Central memory CD8-positive, alpha-beta T cell (primary cell): ENCODE measurements at regions not wholly inside any gene's neighbourhood (a gene's known extent, or its start where the extent isn't known, plus 50 kb on each side); places are given as distances from the start of the nearest gene placed in this dataset.
"Not testable (repeated sequence)": the region's sequence is repeated elsewhere in the genome, so short reads cannot be mapped to it uniquely, and the experiment has no call there.

Experiments
- ATAC-seq: fragments of 150-1000 bp; cut with Tn5 transposase; replicated peaks from 2 replicates; pipeline ENCODE4 v1.10.0; 2022; ENCODE audit warnings: mild to moderate bottlenecking, moderate FRiP score, moderate number of reproducible peaks; ENCODE audit not compliant: poor library complexity, severe bottlenecking; ENCODE audit errors: extremely low read depth
- DNase-seq, 2 donors: peaks; one replicate each; pipeline ENCODE4 v3.0.0; 2021; ENCODE audit warnings: low spot score in 2 of 2
- H3K27ac Mint-ChIP-seq: one replicate; pipeline ENCODE4 v1.8.0; 2022; ENCODE audit warnings: low read depth, mild to moderate bottlenecking, moderate library complexity, mixed read lengths
- H3K27me3 Mint-ChIP-seq: one replicate; pipeline ENCODE4 v1.8.0; 2022; ENCODE audit warnings: mixed read lengths
- H3K36me3 Mint-ChIP-seq: one replicate; pipeline ENCODE4 v1.8.0; 2022; ENCODE audit warnings: mild to moderate bottlenecking, moderate library complexity, mixed read lengths; ENCODE audit not compliant: insufficient read depth
- H3K4me1 Mint-ChIP-seq: one replicate; pipeline ENCODE4 v1.8.0; 2022; ENCODE audit warnings: mixed read lengths
- H3K4me3 Mint-ChIP-seq: one replicate; pipeline ENCODE4 v1.8.0; 2022; ENCODE audit warnings: mild to moderate bottlenecking, moderate library complexity, mixed read lengths
- H3K9me3 Mint-ChIP-seq: one replicate; pipeline ENCODE4 v1.8.0; 2022; ENCODE audit warnings: mixed read lengths

DNA sequence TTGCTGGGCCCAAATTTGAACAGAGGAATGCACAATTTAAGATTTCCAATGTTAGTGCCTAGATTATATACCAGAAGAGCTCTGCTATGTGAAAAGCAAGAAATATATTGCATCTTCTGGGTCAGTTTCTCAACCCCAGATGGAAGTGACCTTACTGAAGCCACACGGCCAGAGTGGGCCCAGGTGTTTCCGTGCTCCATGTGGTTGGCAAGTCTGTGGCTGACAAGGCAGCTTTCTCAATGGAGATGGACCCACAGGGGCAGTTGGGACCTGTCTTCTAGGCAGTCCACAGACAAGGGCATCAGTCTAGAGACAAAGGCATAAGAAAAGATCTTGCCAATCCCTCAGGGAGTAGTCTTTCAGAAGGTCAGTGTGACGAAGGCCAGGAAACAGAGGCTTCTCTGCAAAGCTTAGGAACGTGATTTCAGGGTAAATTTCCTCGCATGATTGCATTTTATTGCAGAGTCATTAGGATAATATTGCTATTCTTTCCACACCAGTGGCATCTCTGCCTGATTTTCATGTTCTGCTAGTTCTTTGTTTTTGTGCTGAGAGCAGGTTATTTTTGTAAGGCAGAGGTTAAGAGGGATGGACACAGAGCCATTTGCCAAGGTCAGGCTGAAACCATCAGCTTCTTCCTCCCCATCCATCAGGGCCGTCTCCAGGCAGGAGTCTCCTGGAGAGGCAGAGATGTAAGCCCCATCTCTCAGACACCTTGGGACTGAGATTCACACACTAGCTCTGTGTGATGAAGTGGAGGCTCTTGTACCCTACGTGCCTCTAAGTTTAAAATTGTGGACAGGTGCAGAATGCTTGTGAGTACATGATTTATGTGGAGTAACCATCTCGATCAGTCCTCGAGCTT, 202.1 kb downstream of the ANKRD30B start:
- no peaks in the 10 kb centered on the region for H3K4me1 Mint-ChIP-seq
- no peaks in the 10 kb centered on the region for H3K27me3 Mint-ChIP-seq

DNA sequence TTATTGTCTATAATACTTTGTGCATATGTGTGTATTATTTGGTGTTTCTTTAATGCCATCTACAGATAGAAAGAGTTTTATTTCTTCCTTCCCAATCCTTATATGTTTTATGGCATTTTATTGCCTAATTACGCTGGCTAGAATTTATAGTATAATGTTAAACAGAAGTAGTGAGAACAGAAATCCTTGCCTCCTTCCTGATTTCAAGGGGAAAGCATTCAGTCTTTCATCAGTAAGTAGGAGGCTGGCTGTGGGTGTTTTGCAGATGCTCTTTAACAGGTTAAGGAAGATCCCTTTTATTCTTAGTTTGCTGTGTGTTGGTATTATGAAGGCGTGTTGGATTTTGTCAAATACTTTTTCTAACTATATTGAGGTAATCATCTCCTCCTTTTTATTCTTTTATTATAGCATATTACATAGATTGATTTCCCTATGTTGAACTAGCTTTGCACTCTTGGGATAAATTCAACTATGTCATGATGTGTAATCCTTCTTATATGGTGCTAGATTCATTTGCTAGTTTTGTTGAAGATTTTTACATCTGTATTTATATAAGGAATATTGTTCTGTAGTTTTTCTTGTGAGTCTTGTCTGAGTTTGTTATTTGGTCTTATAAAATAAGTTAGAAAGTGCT, 204.6 kb downstream of the ANKRD30B start:
- H3K4me1 Mint-ChIP-seq, ATAC-seq, H3K4me3 Mint-ChIP-seq, H3K36me3 Mint-ChIP-seq, DNase-seq, H3K9me3 Mint-ChIP-seq, H3K27me3 Mint-ChIP-seq, H3K27ac Mint-ChIP-seq: not testable (repeated sequence)

More for the DNA sequence above, 202.1 kb downstream of the ANKRD30B start:
- Mint-ChIP-seq H3K36me3 (no peaks in the 10 kb centered on the region), H3K27ac (no peak overlapping the region), H3K4me3 (no peak overlapping the region), H3K9me3 (no peaks in the 10 kb centered on the region)
- ATAC-seq: no peak
- no peak for DNase-seq

DNA sequence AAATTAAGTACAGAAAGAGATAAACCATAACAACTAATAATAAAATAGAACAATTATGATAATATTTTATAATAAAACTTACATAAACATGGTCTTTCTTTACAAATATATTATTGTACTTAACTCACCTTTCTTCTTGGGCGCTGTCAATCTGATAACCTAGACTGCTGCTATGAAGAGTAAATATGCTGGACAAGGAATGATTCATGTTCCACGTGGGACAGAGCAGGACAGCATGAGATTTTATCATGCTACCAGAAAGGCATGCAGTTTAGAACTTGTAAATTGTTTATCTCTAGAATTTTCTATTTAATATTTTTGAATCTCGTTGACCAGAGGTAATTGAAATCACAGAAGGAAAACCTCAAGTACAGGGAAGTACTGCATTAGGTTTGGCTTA, 210.7 kb downstream of the ANKRD30B start:
- Mint-ChIP-seq H3K27me3 (no peaks in the 10 kb centered on the region), H3K27ac (no peak overlapping the region), H3K36me3 (no peaks in the 10 kb centered on the region), H3K4me1 (no peaks in the 10 kb centered on the region), H3K4me3 (no peak overlapping the region), H3K9me3 (no peaks in the 10 kb centered on the region)
- no peak for ATAC-seq
- DNase-seq: no peak

DNA sequence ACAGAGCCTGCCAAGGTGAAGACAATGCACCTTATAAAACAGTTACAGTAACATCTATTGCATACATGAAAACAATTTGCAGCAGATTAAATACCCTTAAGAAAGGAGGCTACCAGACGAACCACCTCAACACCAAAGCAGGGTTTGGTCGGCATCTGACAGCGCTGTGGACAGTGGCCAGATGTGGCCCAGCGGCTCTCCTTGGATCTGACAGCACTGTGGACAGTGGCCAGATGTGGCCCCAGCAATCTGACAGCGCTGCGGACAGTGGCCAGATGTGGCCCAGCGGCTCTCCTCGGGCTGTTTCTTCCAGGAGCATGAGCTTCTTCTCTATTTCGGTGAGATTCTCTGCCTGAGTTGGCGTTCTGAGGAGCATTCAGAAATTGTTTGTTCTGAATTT, 211.6 kb downstream of the ANKRD30B start:
- Mint-ChIP-seq H3K9me3 (no peaks in the 10 kb centered on the region), H3K27me3 (no peaks in the 10 kb centered on the region), H3K4me1 (no peaks in the 10 kb centered on the region), H3K27ac (no peak overlapping the region), H3K4me3 (no peak overlapping the region), H3K36me3 (no peaks in the 10 kb centered on the region)
- ATAC-seq (no peak), DNase-seq (no peak)

DNA sequence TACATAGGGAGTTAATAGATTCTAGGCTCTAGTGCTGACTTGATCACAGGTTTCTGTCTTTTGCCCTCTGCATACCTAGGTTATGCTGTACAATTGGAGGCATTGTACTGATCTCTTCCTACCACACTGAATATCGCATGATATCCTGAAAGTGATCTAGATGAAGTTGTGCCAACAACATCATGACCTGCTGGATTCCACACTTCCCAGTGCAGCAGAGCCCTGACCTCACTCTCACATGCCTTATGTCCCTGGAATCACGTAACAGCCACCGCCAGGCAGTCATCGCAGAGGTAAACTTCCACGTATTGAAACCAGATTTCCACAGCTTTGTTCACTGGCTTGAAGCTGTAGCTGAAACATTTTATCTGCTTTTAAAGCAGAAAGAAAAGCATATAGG, 214.0 kb downstream of the ANKRD30B start:
- H3K4me3 Mint-ChIP-seq: no peak overlapping the region
- H3K9me3 Mint-ChIP-seq: no peaks in the 10 kb centered on the region
- H3K4me1 Mint-ChIP-seq: no peaks in the 10 kb centered on the region

DNA sequence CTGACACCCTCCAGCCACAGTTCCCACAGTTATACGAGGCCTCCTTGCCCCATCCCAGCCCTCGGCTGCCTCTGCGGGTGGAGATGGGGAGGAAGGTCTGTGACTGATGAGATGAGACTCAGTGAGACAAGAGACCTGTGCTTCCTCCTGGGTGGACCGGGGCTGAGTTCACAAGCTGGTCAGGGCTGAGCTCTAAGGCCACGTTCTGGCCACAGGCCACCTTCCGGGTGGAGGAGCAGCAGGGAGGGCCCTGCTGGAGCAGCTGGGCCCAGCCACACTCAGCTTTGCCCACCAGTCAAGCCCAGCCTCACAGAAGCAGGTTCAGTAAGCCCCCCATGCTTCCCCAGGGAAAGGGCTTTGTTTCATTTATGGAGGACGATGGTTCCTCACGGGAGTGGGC, 214.7 kb downstream of the ANKRD30B start:
- Mint-ChIP-seq H3K27ac (no peak overlapping the region), H3K4me1 (no peaks in the 10 kb centered on the region), H3K9me3 (no peaks in the 10 kb centered on the region), H3K27me3 (no peaks in the 10 kb centered on the region), H3K4me3 (no peak overlapping the region), H3K36me3 (no peaks in the 10 kb centered on the region)
- DNase-seq (no peak), ATAC-seq (no peak)

More for the DNA sequence above, 214.0 kb downstream of the ANKRD30B start:
- no peaks in the 10 kb centered on the region for H3K27me3 Mint-ChIP-seq
- DNase-seq (no peak), ATAC-seq (no peak)
- H3K27ac Mint-ChIP-seq: no peak overlapping the region
- H3K36me3 Mint-ChIP-seq: no peaks in the 10 kb centered on the region

DNA sequence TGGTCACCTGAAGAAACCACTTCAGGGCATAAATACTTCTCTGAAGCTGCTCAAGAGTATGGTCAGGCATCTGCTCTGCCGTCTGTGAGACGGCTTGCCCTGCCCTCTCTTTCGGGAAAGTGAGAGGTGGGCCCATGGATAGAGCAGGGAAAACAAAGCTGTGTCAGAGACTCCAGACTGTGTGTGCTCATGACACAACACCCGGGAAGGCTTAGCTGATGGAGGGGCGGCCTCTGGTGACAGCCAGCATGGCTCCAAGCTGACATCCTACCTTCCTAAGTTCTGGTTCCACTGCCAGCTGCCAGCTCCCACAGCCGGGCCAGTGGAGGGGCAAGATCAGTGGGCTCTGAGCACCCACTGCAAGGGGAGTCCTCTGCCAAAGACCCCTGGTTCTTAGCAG, 215.3 kb downstream of the ANKRD30B start:
- Mint-ChIP-seq H3K36me3 (no peaks in the 10 kb centered on the region), H3K27me3 (no peaks in the 10 kb centered on the region)

DNA sequence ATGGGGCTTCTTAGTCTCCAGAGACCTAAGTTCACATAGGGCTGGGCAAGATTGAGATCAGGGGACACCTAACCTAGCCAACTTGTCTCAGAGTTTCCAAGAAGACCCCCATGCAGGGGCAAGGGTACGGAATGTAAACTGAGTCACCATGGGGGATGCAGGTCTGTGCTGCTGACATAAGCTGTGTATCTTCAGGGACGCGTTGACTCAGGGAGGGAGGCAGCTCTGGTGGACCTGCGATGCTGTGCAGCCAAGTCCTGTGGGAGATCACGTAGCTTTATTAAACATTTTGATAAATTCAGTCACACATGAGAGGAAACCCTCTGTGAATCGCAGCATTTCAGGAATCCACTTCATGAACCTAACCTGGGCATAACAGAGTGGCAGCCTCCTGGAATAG, 216.0 kb downstream of the ANKRD30B start:
- no peaks in the 10 kb centered on the region for H3K36me3 Mint-ChIP-seq
- no peak for ATAC-seq

More for the DNA sequence above, 215.3 kb downstream of the ANKRD30B start:
- Mint-ChIP-seq H3K4me3 (no peak overlapping the region), H3K9me3 (no peaks in the 10 kb centered on the region), H3K4me1 (no peaks in the 10 kb centered on the region), H3K27ac (no peak overlapping the region)
- no peak for ATAC-seq
- no peak for DNase-seq

DNA sequence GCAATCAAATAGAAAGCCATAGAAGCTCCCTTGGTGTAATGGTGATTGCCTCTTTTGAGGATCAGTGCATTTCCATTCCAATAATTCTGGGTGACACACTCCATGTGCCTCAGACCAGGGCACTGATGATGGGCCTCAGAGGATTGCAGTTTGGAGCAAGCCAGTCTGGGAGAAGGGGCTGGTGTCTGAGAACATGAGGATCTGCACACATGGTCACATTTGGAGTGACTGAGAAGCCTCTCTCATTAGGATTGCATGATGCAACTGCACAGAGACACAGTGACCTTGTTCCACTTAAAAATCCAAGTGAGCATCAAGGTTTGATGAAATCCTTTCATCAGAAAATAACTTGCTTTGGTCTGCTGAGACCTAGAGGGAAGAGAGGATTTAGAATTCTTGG, 216.4 kb downstream of the ANKRD30B start:
- no peaks in the 10 kb centered on the region for H3K36me3 Mint-ChIP-seq
- H3K27me3 Mint-ChIP-seq: no peaks in the 10 kb centered on the region
- H3K4me1 Mint-ChIP-seq: no peaks in the 10 kb centered on the region
- H3K27ac Mint-ChIP-seq: no peak overlapping the region
- no peaks in the 10 kb centered on the region for H3K9me3 Mint-ChIP-seq
- no peak for DNase-seq
- ATAC-seq: no peak
- no peak overlapping the region for H3K4me3 Mint-ChIP-seq

More for the DNA sequence above, 216.0 kb downstream of the ANKRD30B start:
- H3K27ac Mint-ChIP-seq: no peak overlapping the region
- H3K9me3 Mint-ChIP-seq: no peaks in the 10 kb centered on the region
- no peaks in the 10 kb centered on the region for H3K4me1 Mint-ChIP-seq
- no peaks in the 10 kb centered on the region for H3K27me3 Mint-ChIP-seq
- no peak for DNase-seq
- no peak overlapping the region for H3K4me3 Mint-ChIP-seq

DNA sequence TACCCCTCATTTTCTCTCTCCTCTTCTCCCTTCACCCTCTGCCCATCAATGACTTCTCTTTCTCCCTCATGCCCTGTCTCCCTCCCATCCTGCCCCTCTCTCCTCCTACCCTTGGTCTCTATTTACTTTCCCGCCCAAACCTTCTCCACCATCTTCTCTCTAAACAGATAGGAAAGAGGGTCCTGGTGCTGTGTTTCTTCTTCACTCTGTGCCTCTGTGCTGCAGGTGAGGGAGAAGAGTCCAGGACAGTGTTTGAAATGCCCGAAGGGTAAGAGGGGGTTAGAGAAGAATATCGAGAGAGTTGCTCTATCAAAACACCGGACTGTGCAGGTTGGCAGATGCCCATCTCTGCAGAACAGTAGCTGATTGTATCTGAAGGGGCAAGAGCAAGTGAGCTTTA, 217.0 kb downstream of the ANKRD30B start:
- DNase-seq, H3K4me1 Mint-ChIP-seq, H3K4me3 Mint-ChIP-seq, ATAC-seq, H3K27ac Mint-ChIP-seq, H3K36me3 Mint-ChIP-seq, H3K27me3 Mint-ChIP-seq, H3K9me3 Mint-ChIP-seq: not testable (repeated sequence)

DNA sequence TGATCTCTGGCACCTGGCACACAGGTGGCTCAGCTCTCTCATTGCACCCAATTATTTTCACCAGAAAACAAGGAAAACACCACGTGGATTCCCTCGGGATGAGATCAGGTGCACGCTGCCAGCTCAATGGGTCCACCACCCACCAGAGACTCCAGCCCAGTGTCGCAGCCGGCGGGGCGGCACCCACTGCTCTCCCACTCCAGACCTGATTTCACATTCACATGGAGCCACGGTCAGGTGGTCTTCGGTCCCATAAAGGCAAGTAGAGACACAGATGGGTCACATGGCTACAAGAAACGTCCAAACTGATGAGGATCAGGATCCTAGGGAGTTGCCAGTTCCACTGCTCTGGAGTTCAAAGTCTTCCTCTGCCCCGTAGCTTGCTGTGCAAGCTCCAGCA, 217.6 kb downstream of the ANKRD30B start:
- DNase-seq: no peak
- ATAC-seq: no peak
- Mint-ChIP-seq H3K4me3 (no peak overlapping the region), H3K4me1 (no peaks in the 10 kb centered on the region), H3K27me3 (no peaks in the 10 kb centered on the region), H3K27ac (no peak overlapping the region), H3K36me3 (no peaks in the 10 kb centered on the region), H3K9me3 (no peaks in the 10 kb centered on the region)

DNA sequence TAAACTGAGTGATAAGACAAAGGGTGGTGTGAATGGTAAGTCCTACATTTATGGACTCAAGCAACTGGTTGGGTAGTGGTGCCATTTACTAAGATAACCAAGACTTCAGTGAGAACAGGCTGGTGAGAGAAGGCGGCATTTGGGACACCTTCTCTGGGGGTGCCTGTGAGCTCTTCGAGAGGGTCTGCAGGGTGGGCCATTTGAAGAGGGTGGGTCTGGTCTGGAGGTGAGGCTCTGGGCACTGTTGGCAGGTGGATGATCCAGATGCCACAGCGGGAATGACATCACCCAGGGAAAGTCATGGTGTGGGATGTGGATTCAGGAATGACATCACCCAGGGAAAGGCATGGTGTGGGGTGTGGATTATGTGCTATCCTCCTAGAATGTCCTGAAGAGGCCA, 219.3 kb downstream of the ANKRD30B start:
- H3K9me3 Mint-ChIP-seq, DNase-seq, H3K27me3 Mint-ChIP-seq, H3K27ac Mint-ChIP-seq, ATAC-seq, H3K36me3 Mint-ChIP-seq, H3K4me1 Mint-ChIP-seq, H3K4me3 Mint-ChIP-seq: not testable (repeated sequence)

DNA sequence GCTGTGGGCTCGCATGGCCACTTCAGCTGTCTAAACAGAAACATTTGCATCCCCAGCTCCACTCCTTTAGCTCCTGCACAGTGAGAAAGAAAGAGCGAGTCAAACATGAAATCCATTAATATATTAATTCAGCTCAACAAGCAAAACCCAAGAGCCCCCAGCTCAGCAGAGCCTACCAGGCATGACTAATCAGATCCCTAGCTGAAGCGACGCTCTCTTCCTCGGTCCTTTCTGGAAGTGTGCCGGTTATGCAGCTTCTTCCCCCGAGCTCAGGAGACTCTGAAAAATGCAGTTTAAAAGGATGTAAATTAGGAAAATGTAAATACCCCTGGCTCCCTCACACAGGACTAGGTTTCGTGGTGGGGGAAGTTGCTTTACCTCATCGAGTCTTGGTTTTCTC, 221.5 kb downstream of the ANKRD30B start:
- no peaks in the 10 kb centered on the region for H3K4me1 Mint-ChIP-seq
- H3K27me3 Mint-ChIP-seq: peaks cover 5% of the 10 kb centered on the region
- H3K27ac Mint-ChIP-seq: no peak overlapping the region
- DNase-seq: no peak
- H3K4me3 Mint-ChIP-seq: no peak overlapping the region
- no peaks in the 10 kb centered on the region for H3K36me3 Mint-ChIP-seq
- no peak for ATAC-seq
- H3K9me3 Mint-ChIP-seq: no peaks in the 10 kb centered on the region
